Keratinocyte (primary cell): ENCODE measurements at regions not wholly inside any gene's neighbourhood (a gene's known extent, or its start where the extent isn't known, plus 50 kb on each side); places are given as distances from the start of the nearest gene placed in this dataset.

ENCODE experiments used
- DNase-seq: peaks from one replicate; pipeline ENCODE4 v3.0.0-alpha.2; 2011; ENCODE audit warnings: low read depth, missing footprints, low spot score
- FAIRE-seq: peaks from 2 replicates; lab custom pipeline; 2011; peaks lifted over from hg19 to GRCh38; lab: Jason Lieb, UNC
- H2AFZ ChIP-seq: 2 replicates; pipeline ENCODE4 v1.6.0; 2012; ENCODE audit warnings: low read length, control low read depth, inconsistent platforms; ENCODE audit not compliant: control insufficient read depth
- H3K27ac ChIP-seq: 2 replicates; pipeline ENCODE4 v1.5.1; 2011; ENCODE audit warnings: low read length; ENCODE audit not compliant: control insufficient read depth, insufficient read depth
- H3K27me3 ChIP-seq: 3 replicates; pipeline ENCODE4 v1.6.0; 2011; ENCODE audit warnings: low read length; ENCODE audit not compliant: control insufficient read depth, insufficient read depth; ENCODE audit errors: extremely low read depth
- H3K36me3 ChIP-seq, 2 experiments: 2 replicates in 1 of 2; 3 replicates in 1 of 2; pipeline ENCODE4 v1.5.1; 2011; ENCODE audit warnings: low read length in 2 of 2, mild to moderate bottlenecking in 1 of 2; ENCODE audit not compliant: control insufficient read depth in 2 of 2, insufficient read depth in 2 of 2; ENCODE audit errors: extremely low read depth in 1 of 2
- H3K4me1 ChIP-seq: 3 replicates; pipeline ENCODE4 v1.5.1; 2011; ENCODE audit warnings: low read length; ENCODE audit not compliant: control insufficient read depth, insufficient read depth; ENCODE audit errors: extremely low read depth
- H3K4me2 ChIP-seq: 3 replicates; pipeline ENCODE4 v1.6.0; 2011; ENCODE audit warnings: low read depth, low read length; ENCODE audit not compliant: control insufficient read depth, insufficient read depth; ENCODE audit errors: extremely low read depth
- H3K4me3 ChIP-seq, 3 experiments: fragments of 200-600 bp in 1 of 3; sonication (generic) in 1 of 3; 2 replicates in 2 of 3; 3 replicates in 1 of 3; pipeline ENCODE4 v1.5.1; 2011 to 2016; ENCODE audit warnings: low read length in 3 of 3, mild to moderate bottlenecking in 3 of 3, control low read depth in 2 of 3, inconsistent platforms in 1 of 3, low read depth in 1 of 3, mixed read lengths in 1 of 3, mixed run types in 1 of 3, moderate library complexity in 1 of 3; ENCODE audit not compliant: control insufficient read depth in 2 of 3, insufficient read depth in 2 of 3; ENCODE audit errors: extremely low read depth in 1 of 3
- H3K79me2 ChIP-seq: 2 replicates; pipeline ENCODE4 v1.6.0; 2012; ENCODE audit warnings: low read length; ENCODE audit not compliant: control insufficient read depth, insufficient read depth
- H3K9ac ChIP-seq: 3 replicates; pipeline ENCODE4 v1.6.0; 2011; ENCODE audit warnings: low read length; ENCODE audit not compliant: control insufficient read depth, insufficient read depth; ENCODE audit errors: extremely low read depth
- H3K9me1 ChIP-seq: 3 replicates; pipeline ENCODE4 v1.6.0; 2011; ENCODE audit warnings: low read length; ENCODE audit not compliant: control insufficient read depth, insufficient read depth; ENCODE audit errors: extremely low read depth
- H3K9me3 ChIP-seq: 2 replicates; pipeline ENCODE4 v1.5.1; 2012; ENCODE audit warnings: low read depth, low read length; ENCODE audit not compliant: control insufficient read depth
- H4K20me1 ChIP-seq: 3 replicates; pipeline ENCODE4 v1.6.0; 2011; ENCODE audit warnings: low read length; ENCODE audit not compliant: control insufficient read depth, insufficient read depth; ENCODE audit errors: extremely low read depth
- CTCF ChIP-seq, 3 experiments: IDR thresholded peaks in 1 of 3; conservative IDR thresholded peaks in 1 of 3; optimal IDR thresholded peaks in 1 of 3; 2 replicates in 2 of 3; 3 replicates in 1 of 3; pipeline versions ENCODE3 to v1.5.1; 2011; ENCODE audit warnings: low read length in 3 of 3, mild to moderate bottlenecking in 3 of 3, moderate library complexity in 2 of 3, control low read depth in 1 of 3, inconsistent platforms in 1 of 3; ENCODE audit not compliant: insufficient read depth in 2 of 3; ENCODE audit errors: extremely low read depth in 1 of 3
- EZH2 ChIP-seq: IDR thresholded peaks from one replicate; pipeline ENCODE4 v1.6.1; 2012; ENCODE audit warnings: inconsistent platforms, mild to moderate bottlenecking, low read length, moderate library complexity
- dilution Hi-C: fragments of 300-500 bp; cut with MboI; formaldehyde crosslinking; loops from one replicate; pipeline ENCODE4 v1.7.0; 2020; ENCODE audit warnings: low sequenced_read_pairs; ENCODE audit not compliant: extremely low pct_ligation_motif_present

GRCh38 chr21:35645991-35646390, 414.3 kb downstream of the SETD4 start:
- Histone ChIP-seq H3K27ac (no peak overlapping the region), H3K36me3 (no peaks in the 10 kb centered on the region), H3K4me3 (no peak overlapping the region), H4K20me1 (no peaks in the 10 kb centered on the region), H3K4me1 (peaks cover 6% of the 10 kb centered on the region), H3K27me3 (no peaks in the 10 kb centered on the region), H3K79me2 (no peaks in the 10 kb centered on the region), H3K9me1 (no peaks in the 10 kb centered on the region), H2AFZ (no peak overlapping the region), H3K4me2 (no peak overlapping the region), H3K9me3 (no peaks in the 10 kb centered on the region), H3K9ac (no peak overlapping the region)
- no peak for FAIRE-seq
- DNase-seq = no peak
- dilution Hi-C loops = no loop called here
- TF ChIP-seq CTCF (optimal IDR thresholded peaks at IDR 0.05 in 1 of 3, IDR thresholded peaks at IDR 0.05 in 1 of 3, conservative IDR thresholded peaks at IDR 0.05 in 1 of 3; ENCODE audit: extremely low read depth in 1 of 3, insufficient read depth in 2 of 3, low read length in 3 of 3) (no peak), EZH2 (no peak)

- Histone ChIP-seq H3K4me3 (no peak overlapping the region), H3K4me1 (peaks cover 6% of the 10 kb centered on the region), H3K9ac (no peak overlapping the region), H3K9me3 (no peaks in the 10 kb centered on the region), H3K36me3 (no peaks in the 10 kb centered on the region), H3K9me1 (no peaks in the 10 kb centered on the region), H4K20me1 (no peaks in the 10 kb centered on the region), H3K27me3 (no peaks in the 10 kb centered on the region), H2AFZ (no peak overlapping the region), H3K79me2 (no peaks in the 10 kb centered on the region), H3K4me2 (no peak overlapping the region), H3K27ac (no peak overlapping the region)
- dilution Hi-C loops = no loop called here
- TF ChIP-seq EZH2 (no peak), CTCF (optimal IDR thresholded peaks at IDR 0.05 in 1 of 3, IDR thresholded peaks at IDR 0.05 in 1 of 3, conservative IDR thresholded peaks at IDR 0.05 in 1 of 3; ENCODE audit: extremely low read depth in 1 of 3, insufficient read depth in 2 of 3, low read length in 3 of 3) (no peak)
- no peak for DNase-seq
- FAIRE-seq = no peak
These were observed 415.8 kb downstream of the SETD4 start for GRCh38 chr21:35644523-35644922.
